Esophagus squamous epithelium (tissue), 5 donors: ENCODE measurements at regions not wholly inside any gene's neighbourhood (a gene's known extent, or its start where the extent isn't known, plus 50 kb on each side); places are given as distances from the start of the nearest gene placed in this dataset.

ENCODE experiments used
- DNase-seq: peaks from one replicate; lab custom pipeline; 2025; lab: John Stamatoyannopoulos, UW
- H3K27ac ChIP-seq, 4 donors: fragments of 200-600 bp; sonication (generic); one replicate each; pipeline ENCODE4 v1.5.1; 2016 to 2019; ENCODE audit warnings: mild to moderate bottlenecking in 1 of 4
- H3K27me3 ChIP-seq, 4 donors: fragments of 200-600 bp; sonication (generic); 1 replicate in 3 of 4; 2 replicates in 1 of 4; pipeline versions ENCODE4 v1.5.1 to v1.6.0; 2017 to 2021; ENCODE audit warnings: antibody characterized with exemption in 1 of 4
- H3K36me3 ChIP-seq, 3 donors: fragments of 200-600 bp; sonication (generic); one replicate each; pipeline ENCODE4 v1.5.1; 2016 to 2019
- H3K4me1 ChIP-seq, 3 donors: fragments of 200-600 bp; sonication (generic); one replicate each; pipeline ENCODE4 v1.5.1; 2017 to 2019
- H3K4me3 ChIP-seq, 4 donors: fragments of 200-600 bp; sonication (generic); 1 replicate in 3 of 4; 2 replicates in 1 of 4; pipeline ENCODE4 v1.5.1; 2016 to 2019; ENCODE audit warnings: mild to moderate bottlenecking in 2 of 4, moderate library complexity in 1 of 4
- H3K9me3 ChIP-seq, 3 donors: fragments of 200-600 bp; sonication (generic); one replicate each; pipeline ENCODE4 v1.5.1; 2016 to 2019
- CTCF ChIP-seq, 6 experiments: fragments of 450-650 bp in 4 of 6; fragments of 200-600 bp in 2 of 6; sonication (generic) in 2 of 6; IDR thresholded peaks; one replicate each; pipeline ENCODE4 v1.5.1; 2016 to 2019; ENCODE audit warnings: antibody characterized with exemption in 6 of 6, mild to moderate bottlenecking in 4 of 6, moderate library complexity in 4 of 6
- POLR2A ChIP-seq, 4 donors: fragments of 450-650 bp; IDR thresholded peaks; one replicate each; pipeline ENCODE4 v1.6.1; 2017; ENCODE audit warnings: antibody characterized with exemption in 4 of 4, mild to moderate bottlenecking in 4 of 4, moderate library complexity in 3 of 4
- WGBS, 2 donors: methylation state at CpG; one replicate each; pipeline ENCODE4 v1.1.5; 2018; 5-methylcytosine and 5-hydroxymethylcytosine counted together
- intact Hi-C: fragments of 100-400 bp; cut with DNase I; formaldehyde crosslinking; loops from one replicate; pipeline ENCODE4 v1.15.0; 2022
- donor health status: DM: yes; HTN: yes; CAD: no.

GRCh38 chr2:43127941-43128558, 98.4 kb downstream of the ZFP36L2 start:
- Histone ChIP-seq H3K36me3 (no peaks in the 10 kb centered on the region), H3K4me1 (peaks cover 33 to 74% (median 36%) of the 10 kb centered on the region in 3 donors), H3K4me3 (no peak overlapping the region), H3K27ac (peak overlapping the region; percentile 13 to 90 (median 82)), H3K27me3 (no peaks in the 10 kb centered on the region), H3K9me3 (no peaks in the 10 kb centered on the region)
- 86 to 91% methylated on average over 6 to 8 of the region's 8 CpGs for WGBS, 2 donors
- TF ChIP-seq CTCF (IDR thresholded peaks at IDR 0.05) (no peak), POLR2A (IDR thresholded peaks at IDR 0.05) (no peak)
- no peak for DNase-seq
- intact Hi-C loops = no loop called here

- peak overlapping the region; percentile 13 to 90 (median 82) for H3K27ac ChIP-seq
- H3K9me3 ChIP-seq = no peaks in the 10 kb centered on the region
- TF ChIP-seq POLR2A (IDR thresholded peaks at IDR 0.05) (no peak), CTCF (IDR thresholded peaks at IDR 0.05) (peak in 5 of 6 experiments; percentile 63 to 84 (median 66))
- H3K4me3 ChIP-seq = no peak overlapping the region
- H3K27me3 ChIP-seq = no peaks in the 10 kb centered on the region
- H3K36me3 ChIP-seq = no peaks in the 10 kb centered on the region
- WGBS, 2 donors = 73 to 81% methylated on average over 3 to 5 of the region's 24 CpGs
- H3K4me1 ChIP-seq = peaks cover 29 to 67% (median 30%) of the 10 kb centered on the region in 3 donors
- peak; percentile 35 for DNase-seq
- intact Hi-C loops = no loop called here
Observed at GRCh38 chr2:43127208-43127940, 99.0 kb downstream of the ZFP36L2 start.

- Histone ChIP-seq H3K27ac (peak overlapping the region in 2 of 4 donors; percentile 87 to 90), H3K4me1 (peaks cover 23 to 66% (median 25%) of the 10 kb centered on the region in 3 donors), H3K4me3 (no peak overlapping the region), H3K9me3 (no peaks in the 10 kb centered on the region), H3K27me3 (no peaks in the 10 kb centered on the region), H3K36me3 (no peaks in the 10 kb centered on the region)
- no peak for DNase-seq
- WGBS, 2 donors = 91 to 100% methylated on average over 6 to 7 of the region's 14 CpGs
- no peak for TF ChIP-seq POLR2A (IDR thresholded peaks at IDR 0.05)
- intact Hi-C loops = no loop called here
Observed at GRCh38 chr2:43126817-43127207, 99.6 kb downstream of the ZFP36L2 start.

GRCh38 chr2:43125090-43125998, 101.1 kb downstream of the ZFP36L2 start:
- WGBS, 2 donors = 76 to 80% methylated on average over 1 to 6 of the region's 12 CpGs
- Histone ChIP-seq H3K4me3 (no peak overlapping the region), H3K4me1 (peaks cover 9 to 59% (median 10%) of the 10 kb centered on the region in 3 donors), H3K9me3 (no peaks in the 10 kb centered on the region), H3K27ac (no peak overlapping the region), H3K36me3 (no peaks in the 10 kb centered on the region), H3K27me3 (no peaks in the 10 kb centered on the region)
- intact Hi-C loops = no loop called here
- TF ChIP-seq CTCF (IDR thresholded peaks at IDR 0.05) (no peak), POLR2A (IDR thresholded peaks at IDR 0.05) (no peak)
- no peak for DNase-seq

GRCh38 chr2:43124687-43125057, 101.7 kb downstream of the ZFP36L2 start:
- H3K4me1 ChIP-seq = peaks cover 2 to 53% (median 6%) of the 10 kb centered on the region in 3 donors
- WGBS, 2 donors = 83 to 92% methylated on average over 4 to 6 of the region's 8 CpGs
- H3K27ac ChIP-seq = no peak overlapping the region
- intact Hi-C loops = no loop called here
- peaks cover 0 to 2% (median 1%) of the 10 kb centered on the region in 3 donors for H3K9me3 ChIP-seq
- no peaks in the 10 kb centered on the region for H3K27me3 ChIP-seq
- no peak for TF ChIP-seq POLR2A (IDR thresholded peaks at IDR 0.05)
- no peak for TF ChIP-seq CTCF (IDR thresholded peaks at IDR 0.05)
- H3K36me3 ChIP-seq = no peaks in the 10 kb centered on the region
- DNase-seq = no peak
- H3K4me3 ChIP-seq = no peak overlapping the region
